ENCODE measurements at regions not wholly inside any gene's neighbourhood (a gene's known extent, or its start where the extent isn't known, plus 50 kb on each side); places are given as distances from the start of the nearest gene placed in this dataset.

DNA sequence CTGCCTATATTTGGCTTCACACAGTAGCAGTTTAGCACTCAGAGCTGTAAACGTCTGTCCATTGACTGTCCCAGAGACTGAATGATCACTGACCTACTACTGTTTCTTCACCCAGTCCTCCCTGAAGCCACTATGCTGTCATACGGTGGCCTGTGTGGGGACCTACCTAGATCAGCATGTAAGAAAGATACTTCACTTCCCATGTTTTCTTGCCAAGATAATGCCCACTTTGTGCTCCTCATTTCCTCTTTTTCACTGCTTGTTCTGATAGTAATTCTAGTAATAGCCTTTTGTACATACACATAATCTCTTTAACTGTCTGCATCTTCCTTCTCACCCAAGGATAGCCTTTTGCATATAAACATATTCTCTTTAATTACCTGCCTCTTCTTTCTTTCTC, 109.9 kb upstream of the TIAM2 start:
- DNase-seq: no peak

DNA sequence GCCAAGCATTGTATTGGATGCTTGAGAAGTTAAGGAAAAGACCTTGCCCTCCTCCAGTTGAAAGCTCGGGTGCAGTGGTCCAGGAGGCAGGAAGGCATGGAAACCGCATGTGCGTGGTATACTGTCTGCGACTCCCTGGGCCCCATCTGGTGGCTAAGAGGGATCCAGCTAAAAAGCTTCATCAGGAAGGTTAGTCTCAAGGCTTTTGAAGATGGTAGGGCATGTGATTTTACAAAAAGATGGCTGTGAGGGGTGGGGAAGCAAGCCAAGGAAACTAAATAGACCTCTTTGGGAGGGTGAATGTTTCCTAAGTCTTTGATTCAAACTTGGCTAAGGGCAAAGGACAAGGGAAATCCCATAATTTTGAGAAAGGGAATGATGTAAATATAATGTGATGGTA, 109.1 kb upstream of the TIAM2 start:
- DNase-seq: no peak

DNA sequence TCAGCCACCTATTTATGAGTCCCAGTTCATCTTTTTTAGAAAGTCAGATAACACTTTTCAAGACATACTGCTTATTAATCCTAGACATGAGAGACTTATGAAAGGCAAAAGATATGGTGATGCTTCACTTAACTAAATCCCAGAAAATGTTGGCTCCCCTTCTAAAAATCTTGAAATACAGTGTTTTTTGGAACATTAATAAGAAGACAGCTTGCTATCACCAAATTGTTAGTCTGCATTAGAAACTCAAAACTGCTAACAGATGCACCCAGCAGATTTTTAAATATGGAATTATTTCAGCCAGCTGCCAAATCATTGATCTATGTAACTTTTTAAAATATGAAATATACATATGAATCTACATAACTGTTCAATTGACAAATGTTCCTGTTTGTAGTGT, 108.6 kb upstream of the TIAM2 start:
- DNase-seq: no peak

DNA sequence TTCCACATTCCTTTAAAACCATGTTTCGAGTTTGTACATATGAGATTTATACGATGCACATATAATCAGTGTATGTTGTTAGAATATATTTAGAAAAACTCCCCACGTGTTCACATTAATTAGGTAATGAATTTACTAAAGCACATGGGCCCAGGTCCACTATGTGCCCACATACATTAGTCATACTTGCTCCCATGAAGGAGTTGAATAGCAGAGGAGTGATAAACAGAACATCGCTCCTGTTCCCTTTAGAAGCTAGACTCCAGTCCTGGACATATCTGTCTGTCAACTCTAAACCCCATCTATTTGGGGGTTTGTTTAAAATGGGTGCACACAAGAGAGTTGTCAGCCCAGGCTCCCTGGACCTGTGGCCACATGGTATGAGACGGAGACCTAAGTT, 108.1 kb upstream of the TIAM2 start:
- no peak for DNase-seq

DNA sequence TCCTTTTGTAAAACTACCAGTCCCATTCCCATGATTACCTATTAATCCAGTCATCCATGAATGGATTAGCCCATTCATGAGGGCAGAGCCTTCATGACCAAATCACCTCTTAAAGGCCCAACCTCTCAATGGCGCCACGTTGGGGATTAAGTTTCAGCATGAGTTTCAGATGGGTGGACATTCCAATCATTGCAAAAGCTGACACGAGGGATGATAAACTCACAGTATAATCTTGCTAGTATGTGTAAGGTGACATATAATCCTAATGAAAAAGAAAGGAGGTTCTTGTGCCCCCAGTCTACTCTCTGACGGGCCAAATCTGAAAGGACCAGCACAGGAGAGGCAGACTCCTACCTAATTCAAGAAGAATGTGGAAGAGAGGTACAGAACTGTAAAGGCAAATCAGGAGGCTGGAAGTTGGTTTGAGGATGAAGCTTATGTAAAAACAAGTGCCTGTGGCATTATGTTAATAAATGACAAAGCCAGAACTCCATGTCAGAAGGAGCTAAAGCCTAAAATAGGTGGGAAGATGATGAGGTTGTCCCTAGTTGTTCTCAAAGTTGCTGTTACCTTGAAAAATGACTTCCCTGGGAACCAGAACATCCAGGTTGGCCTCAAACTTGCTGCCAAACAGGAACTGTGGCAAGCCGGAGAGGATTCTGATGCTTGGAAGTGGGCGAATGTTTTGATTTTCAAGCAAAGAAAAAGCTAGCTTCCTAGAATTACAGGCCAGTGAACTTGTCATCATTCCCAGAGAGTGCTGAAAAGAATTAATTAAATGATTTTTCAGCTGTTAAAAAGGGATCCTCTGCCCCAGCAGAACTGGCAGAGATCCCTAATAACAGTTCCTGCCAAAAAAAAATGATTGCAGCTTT, 106.5 kb upstream of the TIAM2 start:
- DNase-seq: no peak

DNA sequence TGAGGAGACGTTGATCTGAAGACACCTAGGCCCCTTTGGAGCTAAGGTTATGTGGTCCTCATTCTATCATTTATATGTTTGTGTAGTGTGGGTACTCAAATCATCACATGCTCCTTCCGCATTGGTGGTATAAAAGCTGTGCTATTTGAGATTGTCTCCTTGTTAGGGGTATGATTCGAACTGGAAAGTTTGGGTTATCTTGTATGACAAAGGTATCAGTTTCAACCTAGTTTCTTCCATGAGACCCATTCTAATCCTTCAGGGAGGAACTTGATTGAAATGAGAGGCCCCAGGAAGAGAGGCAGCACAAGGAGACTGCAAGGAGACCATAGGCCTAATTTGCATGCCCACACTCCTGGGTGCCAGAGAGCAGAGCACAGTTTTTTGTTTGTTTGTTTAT, 104.2 kb upstream of the TIAM2 start:
- DNase-seq: no peak

DNA sequence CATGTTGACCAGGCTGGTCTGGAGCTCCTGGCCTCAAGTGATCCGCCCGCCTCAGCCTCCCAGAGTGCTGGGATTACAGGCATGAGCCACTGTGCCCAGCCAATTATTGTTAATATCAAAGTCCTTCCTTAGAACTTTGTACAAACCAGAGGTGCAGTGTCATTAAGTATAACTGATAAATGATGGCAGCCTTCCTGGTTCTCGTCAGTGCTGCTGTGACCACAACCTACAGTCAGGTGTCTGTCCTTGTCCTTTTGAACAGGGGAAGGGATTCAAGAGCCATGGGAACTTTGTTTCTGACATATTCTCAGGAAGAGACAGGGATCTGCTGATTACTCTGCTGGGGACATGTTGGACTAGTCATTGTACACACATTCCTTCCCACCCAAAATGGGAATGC, 103.2 kb upstream of the TIAM2 start:
- no peak for DNase-seq

DNA sequence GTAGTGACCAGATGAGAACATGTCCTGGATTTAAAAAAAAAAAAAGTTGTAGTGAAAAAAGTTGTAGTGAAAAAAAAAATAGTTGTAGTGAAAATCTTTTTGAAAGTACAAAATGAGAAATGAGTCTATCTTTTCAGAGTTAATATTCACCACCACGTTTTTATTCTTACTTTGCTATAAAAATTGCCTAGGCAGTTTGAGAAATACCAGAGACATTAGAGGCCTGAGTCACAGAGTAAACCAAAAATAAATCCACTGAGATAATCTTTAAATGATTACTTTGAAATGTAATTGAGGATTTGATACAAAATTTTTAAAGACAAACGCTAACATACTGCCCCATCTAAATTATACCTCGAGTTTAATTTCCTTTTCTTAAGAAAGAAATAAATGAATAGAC, 101.2 kb upstream of the TIAM2 start:
- DNase-seq: no peak

DNA sequence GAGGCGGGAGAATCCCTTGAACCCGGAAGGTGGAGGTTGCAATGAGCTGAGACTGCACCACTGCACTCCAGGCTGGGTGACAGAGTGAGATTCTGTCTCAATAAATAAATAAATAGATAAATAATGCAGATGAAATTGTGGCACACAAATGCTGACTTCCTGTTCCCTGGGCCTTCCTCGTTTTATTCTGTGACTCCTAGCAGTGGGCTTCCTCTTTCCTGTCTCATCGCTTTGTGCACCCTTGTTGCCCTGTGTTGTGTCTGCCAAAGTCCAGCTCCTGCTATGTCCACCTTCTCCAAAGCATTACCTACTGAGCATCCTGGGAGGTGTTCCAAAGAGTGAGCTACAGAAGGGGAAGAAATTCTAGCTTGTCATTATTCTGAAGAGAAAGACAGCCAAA, 100.2 kb upstream of the TIAM2 start:
- DNase-seq: no peak

DNA sequence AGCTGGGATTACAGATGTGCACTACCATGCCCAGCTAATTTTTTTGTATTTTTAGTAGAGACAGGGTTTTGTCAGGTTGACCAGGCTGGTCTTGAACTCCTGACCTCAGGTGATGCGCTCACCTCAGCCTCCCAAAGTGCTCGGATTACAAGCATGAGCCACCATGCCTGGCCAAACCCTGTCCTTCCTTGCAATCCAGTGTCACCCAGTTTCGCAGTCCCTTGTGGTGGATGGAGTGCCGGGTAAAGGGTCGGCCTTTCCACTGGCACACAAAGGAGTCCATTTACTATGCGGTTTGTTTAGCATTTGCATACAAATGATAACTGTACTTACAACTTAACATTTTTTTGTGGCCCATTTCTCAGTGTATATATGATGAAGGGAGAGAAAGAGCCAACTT, 99.3 kb upstream of the TIAM2 start:
- no peak for DNase-seq

DNA sequence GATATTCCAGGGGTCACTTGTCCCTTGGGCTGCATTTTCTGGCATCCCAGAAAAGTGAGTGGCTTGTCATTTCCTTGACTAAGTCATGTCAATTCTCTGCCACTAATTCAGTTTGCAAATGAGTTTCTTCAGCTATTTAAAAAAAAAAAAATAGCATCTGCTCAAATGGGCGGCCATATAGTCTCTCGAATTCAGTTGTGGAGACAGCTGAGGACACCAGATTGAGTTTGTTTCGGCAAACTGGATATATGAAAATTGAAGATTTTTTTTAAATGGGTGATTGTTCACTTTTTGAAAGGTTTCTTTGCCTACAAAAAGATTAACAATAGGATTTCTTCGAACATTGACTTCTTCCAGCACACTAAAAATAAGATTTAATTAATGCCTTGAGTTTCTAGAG, 96.3 kb upstream of the TIAM2 start:
- no peak for DNase-seq

DNA sequence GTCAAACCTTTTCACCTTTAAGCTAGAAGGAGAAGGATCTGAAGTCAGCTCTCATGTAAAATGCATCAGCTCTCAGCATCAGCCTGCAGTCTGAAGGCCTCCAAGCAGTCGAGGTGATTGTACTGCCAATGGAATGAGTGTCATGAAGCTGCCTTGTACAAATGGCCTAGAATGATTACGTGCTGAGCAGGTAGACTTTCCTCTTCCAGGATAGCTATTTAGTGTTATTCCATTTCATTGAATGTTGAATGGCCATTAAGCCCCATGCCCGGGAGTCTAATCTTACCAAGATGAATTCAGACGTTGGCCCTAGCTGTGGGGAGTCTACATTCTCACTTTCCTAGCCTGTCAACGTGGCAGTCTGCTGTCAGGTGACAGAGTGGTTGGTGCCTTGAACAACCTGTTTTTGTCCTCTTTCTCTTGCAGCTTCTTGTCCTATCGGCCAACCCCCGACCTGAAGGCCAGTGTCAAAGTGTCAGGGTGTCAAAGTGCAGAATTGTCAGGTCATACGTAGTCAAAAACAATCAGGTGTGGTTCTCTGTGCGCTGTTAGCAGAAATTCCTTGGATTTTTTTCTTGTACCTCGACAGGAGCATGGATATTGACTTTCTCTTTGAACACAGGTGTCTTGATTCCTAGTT, 95.2 kb upstream of the TIAM2 start:
- no peak for DNase-seq

DNA sequence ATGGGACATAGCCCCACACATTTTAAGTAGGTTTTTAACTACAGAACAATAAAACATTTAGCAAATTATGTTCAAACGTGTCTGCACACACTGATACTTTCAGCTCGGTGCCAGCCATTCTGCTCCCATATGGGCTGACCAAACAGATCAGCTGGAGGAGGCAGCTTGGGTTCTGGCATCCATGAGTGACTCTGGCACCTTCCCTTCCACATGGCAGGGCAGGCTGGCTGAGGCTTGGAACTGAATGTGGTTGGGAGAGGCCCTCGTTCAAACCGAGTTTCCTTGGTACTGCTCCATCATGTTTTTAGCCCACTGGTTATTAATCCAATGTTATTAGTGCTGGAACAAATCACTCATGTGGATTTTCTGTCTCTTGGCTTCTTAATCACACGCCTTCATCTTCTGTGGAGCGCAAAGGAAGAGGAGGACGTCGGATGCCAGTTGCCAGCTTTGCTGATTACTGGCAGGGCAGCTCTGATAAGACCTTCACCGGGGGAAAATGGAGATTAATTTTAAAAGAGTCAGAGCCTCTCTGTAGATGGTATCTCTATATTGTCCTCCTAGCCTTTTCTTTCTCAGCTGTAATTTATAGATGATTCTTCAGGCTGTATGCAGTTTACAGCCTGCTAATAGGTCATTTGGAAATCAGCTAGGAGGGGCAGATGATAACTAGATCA, 93.1 kb upstream of the TIAM2 start:
- DNase-seq: no peak

DNA sequence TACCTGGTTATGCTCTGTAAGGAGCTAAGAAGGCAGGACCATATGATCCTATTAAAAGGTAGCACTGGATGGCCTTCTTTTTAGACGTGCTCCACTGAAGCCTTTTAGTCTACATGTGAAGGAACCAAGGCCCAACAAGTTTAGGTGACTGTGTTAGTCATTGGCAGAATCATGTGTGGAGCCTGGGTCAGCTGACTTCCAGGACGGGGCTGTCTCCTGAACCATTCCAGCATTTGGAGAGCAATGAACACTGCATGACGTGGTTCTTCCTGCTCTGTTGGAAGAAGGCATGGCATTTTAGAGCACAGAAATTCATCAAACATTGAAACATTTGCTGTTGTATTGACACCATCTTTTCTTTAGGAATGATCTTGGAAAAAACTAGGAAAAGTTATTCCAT, 87.8 kb upstream of the TIAM2 start:
- DNase-seq: no peak

DNA sequence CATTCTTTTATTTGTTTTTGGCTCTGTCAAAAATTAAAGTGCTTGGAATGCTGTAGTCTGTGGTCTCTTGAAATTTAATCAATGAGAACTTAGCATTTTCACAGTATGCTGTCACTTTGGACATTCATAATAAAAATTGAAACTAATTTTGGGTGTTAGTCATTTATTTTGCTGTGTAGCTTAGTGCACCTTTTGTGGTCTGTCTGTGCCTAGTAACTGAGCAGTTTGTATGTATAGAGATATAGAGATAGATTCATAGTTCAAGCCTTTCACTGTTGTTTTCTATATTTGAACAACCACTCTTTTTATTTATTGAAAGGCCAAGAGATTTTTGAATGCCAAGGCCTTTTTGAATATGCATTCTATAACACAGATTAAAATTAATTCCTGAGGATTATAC, 86.4 kb upstream of the TIAM2 start:
- no peak for DNase-seq

DNA sequence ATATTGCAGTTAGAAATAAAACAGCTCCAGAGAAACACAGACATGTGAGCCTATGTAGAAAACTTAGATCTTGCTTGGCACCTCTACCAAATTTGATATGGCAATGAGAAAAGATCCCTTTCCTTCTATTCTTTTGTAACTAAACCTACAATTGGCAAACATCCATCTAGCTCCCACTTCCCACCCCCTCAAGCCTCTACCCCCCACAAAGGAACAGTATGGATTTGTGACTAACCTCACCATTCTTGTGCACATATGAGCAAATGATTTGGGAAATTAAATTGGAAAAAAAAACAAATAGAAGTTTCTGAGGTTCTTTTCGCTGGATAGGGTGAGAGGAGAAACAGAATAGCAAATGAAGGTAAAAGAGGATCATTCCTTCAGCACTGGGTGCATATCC, 85.8 kb upstream of the TIAM2 start:
- DNase-seq: no peak

DNA sequence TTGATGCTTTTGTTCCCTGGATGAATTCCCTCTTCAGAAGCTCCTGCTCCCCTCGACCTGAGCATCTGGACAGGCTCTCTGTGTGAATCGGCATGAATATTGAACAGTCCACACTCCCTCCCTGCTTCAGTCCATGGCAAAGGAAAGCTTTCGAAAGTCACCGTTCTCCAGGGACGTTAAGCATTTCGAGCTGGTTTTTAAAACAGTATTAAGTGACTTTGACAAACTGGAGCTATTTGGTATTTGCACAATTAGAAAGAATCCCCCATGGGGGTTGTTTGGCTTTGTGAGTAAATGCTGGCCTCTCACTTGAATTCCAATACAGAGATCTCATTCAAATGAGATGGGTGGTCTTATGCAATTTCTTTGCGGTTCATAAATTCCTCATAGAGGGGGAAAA, 85.3 kb upstream of the TIAM2 start:
- no peak for DNase-seq

DNA sequence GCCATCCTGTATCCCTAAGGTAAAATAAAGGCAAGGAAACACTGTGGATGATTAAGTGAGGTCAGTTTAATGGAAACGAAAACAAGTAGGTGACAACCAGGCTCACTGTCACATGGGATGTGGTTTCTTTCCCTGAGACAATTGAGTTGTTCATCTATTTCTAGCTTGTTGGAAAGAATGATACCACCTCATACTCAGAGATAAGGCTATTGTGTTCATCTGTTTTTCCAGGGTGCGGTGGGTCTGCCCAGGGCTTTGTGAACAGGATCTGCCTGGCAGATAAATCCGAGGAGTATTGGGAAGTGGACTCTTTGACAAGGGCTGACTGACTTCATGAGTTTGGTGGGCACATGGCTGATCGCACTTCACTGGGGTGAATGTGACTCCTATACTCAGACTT, 80.8 kb upstream of the TIAM2 start:
- no peak for DNase-seq

DNA sequence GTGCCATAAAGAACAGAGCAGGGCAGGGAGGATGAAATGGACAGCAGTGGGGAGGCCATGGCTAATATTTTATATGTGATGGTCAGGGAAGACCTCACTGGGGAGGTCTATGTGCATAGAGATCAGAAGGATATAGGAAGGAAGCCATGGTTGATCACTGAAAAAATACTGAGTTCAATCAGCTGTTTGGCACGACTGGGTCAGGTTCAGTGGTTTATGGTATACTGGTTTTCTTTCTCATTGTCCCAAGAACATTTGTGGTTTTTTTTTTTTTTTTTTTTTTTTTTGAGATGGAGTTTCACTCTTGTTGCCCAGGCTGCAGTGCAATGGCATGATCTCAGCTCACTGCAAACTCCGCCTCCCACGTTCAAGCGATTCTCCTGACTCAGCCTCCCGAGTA, 78.3 kb upstream of the TIAM2 start:
- DNase-seq: no peak

DNA sequence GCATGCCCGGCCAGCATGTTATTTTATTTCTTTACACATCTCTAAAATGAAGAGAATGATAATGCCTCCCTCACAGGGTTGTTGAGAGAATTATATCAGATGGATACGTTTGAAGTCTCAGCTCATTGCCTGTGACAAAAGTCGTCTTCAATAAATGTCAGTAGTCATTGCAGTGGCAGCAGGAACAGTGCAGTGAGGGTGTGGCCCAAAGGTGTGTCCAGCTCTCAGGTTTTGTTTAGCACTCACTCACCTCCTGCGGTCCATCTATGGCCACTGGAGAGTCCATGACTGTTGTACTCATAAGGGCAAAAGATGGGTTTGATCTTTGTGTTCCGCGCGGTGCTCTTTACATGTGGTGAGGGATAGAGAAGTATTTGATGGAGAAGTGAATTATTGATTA, 77.2 kb upstream of the TIAM2 start:
- DNase-seq: no peak

DNA sequence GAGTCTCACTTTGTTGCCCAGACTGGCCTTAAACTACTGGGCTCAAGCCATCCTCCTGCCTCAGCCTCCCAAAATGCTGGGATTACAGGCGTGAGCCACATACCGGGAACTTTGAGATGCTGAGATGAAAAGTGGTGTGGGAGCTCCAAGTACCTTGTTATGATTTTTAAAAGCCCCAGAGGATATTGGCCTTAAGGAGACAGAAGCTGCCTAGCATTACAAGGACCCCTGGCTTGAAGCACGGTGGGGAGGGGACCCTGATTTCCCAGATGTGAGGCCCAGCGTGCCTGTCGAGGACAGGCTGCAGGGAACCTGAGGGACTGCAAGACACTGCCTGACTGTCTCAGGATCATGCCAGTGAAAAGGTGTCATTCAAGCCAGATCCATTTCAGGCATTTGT, 75.3 kb upstream of the TIAM2 start:
- DNase-seq: no peak

DNA sequence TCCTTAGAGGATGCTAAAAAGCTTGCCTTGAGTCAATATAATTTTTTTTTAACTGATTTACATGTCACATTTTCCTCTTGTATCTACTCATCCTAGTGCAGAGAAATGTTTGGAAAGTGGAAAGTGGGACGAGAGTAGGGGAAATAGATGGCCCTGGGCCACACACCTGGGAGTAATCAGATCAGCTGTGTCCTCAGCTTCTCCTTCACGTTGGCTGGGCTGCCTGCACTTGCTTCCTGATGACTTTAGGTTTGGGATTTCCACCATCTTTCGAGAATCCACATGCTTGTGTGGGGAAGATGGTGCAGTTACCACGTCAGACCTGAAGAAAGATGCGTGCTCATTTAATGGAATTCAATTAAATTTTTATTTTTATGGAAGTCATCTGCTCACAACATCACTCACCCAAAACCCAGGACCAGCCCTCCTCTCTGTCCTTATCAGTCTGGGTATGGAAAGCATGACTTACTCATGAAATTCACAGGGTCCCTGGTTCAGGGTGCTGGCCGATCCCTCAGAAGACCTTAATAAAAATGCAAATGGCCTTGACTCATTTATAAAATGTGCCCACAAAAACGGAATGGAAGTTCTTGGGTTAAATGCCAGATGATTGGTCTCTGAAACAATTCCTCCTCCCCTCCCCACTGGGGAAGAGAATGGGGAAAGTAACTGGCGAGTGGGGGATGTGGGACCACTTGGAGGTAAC, 74.5 kb upstream of the TIAM2 start:
- DNase-seq: no peak

DNA sequence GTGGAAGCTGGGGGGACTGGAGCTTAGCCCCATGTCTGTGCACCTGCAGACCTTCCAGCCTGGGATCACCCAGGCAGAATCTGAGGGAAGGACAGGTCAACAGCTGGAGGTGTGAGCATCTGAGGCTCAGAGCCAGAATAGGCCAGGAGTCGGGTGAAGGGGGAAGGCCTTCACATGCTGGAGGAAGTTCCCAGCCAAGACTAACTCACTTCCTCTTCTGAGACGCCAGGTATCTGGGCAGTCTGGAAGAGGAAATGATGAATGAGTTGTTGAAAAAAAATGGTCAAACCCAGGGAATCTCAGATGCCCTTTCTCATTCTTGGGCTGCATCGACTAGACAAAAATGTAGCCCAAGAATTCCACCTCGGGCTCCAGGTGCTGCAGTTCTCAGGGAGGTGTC, 73.6 kb upstream of the TIAM2 start:
- DNase-seq: no peak
